A204.1 (cell line): ENCODE measurements at regions not wholly inside any gene's neighbourhood (a gene's known extent, or its start where the extent isn't known, plus 50 kb on each side); places are given as distances from the start of the nearest gene placed in this dataset.
"Not testable (repeated sequence)": the region's sequence is repeated elsewhere in the genome, so short reads cannot be mapped to it uniquely, and the experiment has no call there.

Experiments
- FAIRE-seq: peaks from 2 replicates; lab custom pipeline; 2012; peaks lifted over from hg19 to GRCh38; lab: Jason Lieb, UNC

DNA sequence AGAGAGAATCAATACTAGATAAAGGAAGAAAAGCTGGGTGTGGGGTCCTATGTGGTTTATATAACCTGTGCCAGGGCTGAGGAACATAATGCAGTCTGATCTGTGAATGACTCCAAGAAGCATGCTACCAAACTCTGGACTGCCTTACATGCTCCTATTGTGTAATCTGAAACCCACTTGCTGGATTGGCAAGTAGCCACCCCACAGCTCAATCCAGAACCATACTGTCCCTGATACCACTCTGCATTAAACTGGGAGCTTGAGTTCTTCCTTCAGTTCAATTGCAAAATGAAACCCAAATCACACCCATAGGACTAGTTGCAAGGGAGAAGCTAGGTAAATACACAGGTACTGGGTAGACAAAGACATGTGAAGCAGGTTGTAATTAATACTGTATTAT is 115.4 kb upstream of the NEGR1 start:
- no peak for FAIRE-seq

DNA sequence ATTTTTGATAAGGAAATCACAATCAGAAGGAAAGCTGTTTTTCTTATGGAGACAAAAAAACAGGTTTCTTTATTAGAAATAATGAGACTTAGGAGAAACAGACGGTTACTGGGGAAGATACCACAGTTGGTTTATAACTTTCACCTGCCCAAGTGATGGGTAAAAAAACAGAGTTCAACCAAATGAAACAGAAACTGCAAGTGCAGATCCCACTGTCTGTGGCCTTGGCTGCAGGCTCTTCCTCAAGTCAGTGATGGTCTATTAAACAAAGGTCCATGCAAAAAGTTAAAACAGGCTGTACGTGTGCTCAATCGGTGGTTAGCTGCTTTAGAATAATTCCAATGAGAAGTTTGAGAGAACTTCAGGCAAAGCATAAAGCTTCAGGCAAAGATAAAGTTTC is 112.1 kb upstream of the NEGR1 start:
- FAIRE-seq, result no peak

DNA sequence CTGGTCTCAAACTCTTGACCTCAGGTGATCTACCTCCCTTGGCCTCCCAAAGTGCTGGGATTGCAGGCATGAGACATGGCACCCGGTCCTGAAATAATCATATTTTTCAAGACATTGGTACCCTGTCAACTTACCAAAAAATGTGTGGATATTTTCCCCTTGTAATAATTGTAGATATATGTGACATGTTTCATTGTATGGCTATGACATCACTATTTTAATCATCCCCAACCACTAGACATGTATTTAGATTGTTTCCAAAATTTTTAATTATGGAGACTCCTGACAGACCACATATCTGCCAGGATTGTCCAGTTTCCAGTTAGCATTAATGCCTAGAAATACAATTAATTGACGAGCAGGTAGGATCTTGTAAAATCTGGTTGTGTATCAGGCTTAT is 96.7 kb upstream of the NEGR1 start:
- FAIRE-seq, result no peak

DNA sequence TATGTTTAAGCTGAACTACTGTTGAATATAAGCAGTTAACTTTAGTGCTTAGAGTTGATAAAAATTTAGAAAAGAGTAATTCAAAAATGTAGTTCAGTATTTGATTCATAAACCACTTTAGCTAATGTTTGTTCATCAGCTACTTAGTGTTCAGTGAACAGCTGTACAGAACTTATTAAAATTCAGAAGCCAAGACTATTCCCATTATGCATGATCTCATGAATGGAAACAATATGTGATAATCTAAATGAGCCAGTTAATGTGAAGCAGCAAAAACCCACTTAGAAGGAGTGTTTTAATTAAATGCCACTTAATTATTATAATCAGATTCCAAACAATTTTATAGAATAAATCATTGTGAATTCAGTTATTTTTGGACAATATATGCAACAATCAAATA is 92.9 kb upstream of the NEGR1 start:
- FAIRE-seq, result no peak

DNA sequence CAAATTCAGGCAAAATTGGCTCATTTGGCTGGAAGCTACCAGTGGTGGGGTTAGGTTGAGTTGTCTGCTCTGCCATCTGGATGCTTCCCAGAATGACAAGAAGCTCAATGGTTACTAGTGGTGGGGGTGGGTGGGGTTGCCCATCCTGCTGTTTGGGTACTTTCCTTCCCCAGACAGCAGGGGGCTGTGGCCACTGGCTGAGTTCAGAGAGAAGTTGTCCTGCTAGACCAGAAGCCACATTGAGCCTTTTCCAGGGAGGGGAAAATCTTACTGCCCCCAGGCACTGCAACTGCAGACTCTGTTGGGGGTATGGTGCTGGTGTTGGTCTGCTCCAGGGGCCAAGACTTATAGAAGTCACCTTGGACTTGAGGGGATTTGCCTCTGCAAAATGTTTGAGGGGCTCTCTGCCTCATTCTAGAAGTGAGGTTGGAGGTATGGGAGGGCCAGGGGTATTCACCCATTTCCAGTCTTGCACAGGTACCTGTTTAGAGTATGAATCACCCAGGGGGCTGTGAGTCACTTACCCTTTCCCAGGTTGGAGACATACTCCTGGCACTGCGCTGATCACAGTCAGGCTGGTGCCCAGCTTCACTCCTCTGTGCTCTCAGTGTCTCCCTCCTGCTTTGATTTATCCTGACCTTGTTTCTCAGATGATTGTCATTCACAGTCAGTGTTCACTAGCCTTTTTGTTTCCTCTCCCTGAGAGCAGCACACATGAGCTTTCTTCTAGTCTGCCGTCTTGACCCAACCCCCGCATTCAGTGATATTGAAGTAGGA is 89.1 kb upstream of the NEGR1 start:
- FAIRE-seq, result no peak

DNA sequence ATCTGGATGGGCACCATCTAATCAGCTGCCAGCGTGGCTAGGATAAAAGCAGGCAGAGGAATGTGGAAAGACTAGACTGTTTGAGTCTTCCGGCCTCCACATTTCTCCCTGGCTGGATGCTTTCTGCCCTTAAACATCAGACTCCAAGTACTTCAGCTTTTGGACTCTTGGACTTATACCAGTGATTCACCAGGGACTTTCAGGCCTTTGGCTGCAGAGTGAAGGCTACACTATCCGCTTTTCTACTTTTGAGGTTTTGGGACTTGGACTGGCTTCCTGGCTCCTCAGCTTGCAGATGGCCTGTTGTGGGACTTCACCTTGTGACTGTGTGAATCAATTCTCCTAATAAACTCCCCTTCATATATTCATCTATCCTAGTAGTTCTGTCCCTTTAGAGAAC is 88.5 kb upstream of the NEGR1 start:
- FAIRE-seq, result not testable (repeated sequence)

DNA sequence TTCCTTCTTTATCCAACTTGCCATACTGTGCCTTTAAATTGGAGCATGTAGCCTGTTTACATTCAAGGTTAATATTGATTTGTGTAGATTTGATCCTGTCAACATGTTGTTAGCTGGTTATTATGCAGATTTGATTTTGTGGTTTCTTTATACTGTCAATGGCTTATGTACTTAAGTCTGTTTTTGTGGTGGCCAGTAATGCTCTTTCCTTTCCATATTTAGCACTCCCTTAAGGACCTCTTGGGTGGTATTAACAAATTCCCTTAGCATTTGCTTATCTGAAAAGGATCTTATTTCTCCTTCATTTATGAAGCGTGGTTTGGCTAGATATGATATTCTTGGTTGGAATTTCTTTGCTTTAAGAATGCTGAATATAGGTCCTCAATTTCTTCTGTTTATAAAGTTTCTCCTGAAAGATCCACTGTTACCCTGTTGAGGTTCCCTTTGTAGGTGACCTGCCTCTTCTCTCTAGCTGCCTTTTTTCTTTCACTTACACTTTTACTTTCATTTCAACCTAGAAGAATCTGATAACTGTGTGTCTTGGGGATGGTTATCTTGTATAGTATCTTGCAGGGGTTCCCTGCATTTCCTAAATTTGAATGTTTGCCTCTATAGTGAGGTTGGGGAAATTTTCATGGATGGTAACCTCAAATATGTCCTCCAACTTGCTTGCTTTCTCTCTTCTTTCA is 86.9 kb upstream of the NEGR1 start:
- FAIRE-seq, result no peak

DNA sequence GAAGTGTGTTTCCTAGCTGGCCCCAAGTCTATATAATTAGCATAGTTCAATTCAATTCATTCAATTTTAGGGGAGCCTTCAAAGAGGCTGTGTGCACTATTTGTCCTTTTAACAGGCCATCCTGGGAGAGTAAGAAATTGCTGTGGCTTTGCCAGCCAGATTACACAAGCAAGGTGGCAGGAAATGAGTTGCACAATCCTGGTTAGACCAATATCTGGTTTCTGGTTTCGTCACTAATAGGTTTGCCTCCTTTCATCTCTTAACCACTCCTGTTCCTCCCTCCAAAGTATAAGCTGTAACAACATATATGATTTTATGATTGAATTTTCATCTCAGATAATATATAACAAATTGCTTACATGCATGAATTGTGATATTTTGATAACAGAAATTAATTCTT is 84.1 kb upstream of the NEGR1 start:
- no peak for FAIRE-seq

DNA sequence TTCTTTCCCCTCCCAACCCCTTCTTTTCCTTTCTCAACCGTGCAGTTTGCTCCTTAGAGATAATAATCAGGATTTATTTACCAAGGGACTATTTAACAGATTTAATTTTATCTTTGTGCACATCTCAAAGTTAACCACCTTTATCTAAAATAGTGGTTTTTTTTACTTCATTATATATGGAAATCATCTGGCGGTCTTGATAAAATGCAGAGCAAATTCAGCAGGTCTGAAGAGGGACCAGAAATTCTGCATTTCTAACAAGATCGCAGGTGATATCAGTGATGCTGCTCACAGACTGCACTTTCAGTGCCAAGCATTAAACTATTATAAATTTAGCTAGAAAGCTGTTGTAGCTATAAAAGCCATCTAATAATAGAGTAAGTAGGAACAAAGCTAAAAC is 83.4 kb upstream of the NEGR1 start:
- FAIRE-seq, result no peak

DNA sequence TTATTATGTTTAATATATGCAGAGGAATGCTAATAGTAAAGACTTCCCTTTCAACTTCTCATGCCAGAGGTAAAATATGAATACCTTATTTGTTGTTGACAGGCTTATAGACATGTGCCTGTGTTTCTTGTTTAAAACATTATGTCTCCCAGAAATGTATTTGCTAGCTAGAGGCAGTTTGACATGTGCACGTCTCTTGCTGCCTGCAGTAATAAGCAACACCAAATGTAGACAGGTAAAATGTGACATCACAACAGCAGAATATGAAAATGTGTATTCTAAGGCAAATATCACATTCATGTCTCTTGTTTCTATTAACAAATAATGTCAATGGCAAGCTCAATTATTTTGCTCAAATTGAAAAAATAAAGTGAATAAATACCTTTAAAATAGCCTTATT is 80.2 kb upstream of the NEGR1 start:
- FAIRE-seq, result no peak

DNA sequence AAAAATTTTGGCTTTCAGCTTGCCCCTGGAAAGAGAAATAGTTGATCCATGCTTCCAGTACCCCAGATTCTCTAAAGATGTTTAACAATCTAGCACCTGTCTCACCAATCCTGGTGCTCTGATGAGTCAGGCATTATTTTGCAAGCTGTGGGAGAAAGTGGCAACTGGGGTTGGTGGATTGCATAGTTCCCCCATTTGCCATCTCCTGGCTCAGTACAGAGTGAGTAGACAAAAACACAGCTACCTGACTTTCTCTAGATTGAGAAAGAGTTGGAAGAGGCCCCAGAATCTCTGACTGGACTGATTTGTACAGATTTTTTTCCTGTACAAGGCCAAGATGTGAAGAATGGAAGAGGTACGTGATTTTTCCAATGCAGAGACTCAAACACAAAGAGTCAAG is 75.1 kb upstream of the NEGR1 start:
- FAIRE-seq, result no peak

DNA sequence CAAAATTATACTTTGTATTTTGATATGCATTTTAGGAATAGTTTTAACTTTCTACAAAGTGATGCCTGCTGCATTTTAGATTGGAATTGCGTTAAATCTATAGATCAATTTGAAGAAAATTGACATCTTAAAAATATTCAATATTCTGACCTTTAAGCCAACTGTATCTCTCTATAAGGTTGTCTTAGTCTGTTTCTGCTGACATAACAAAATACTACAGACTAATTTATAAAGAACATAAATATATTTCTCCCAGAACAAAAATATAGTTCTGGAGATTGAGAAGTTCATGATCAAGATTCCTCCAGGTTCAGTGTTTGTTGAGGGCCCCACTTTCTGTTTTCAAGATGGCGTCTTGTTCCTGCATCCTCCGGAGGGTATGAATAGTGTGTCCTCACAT is 73.6 kb upstream of the NEGR1 start:
- FAIRE-seq, result no peak

DNA sequence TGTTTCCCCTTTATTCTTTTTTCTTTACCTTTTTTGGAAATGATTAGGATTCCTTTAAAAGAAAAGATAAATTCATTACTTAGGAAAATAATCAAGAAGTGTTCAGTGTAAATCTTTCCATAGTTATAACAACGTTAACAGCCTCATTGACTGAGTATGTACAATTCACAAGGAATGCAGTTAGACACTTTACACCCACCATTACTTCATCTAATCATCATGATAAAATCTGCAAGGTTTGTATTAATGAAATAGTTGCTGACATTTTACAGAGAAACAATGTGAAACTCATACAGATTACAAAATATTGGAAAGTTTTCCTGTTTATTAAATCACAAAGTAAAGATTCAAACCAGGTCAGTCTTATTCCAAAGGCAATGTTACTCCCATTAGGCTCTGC is 59.3 kb upstream of the NEGR1 start:
- FAIRE-seq, result no peak

DNA sequence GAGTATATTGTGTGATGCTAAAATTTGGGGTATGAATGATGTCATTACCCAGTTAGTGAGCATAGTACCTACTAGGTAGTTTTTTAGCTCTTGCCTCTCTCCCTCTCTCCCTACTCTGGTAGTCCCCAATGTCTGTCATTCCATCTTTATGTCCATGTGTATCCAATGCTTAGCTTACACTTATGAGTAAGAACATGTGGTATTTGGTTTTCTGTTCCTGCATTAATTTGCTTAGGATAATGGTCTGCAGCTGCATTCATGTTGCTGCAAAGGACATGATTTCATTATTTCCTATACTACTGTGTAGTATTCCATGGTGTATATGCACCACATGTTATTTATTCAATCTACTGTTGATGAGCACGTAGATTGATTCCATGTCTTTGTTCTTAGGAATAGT is 54.4 kb upstream of the NEGR1 start:
- FAIRE-seq, result no peak
